C1 segment of cervical spinal cord (tissue), 14 donors: ENCODE measurements at regions not wholly inside any gene's neighbourhood (a gene's known extent, or its start where the extent isn't known, plus 50 kb on each side); places are given as distances from the start of the nearest gene placed in this dataset.

Experiments
- DNase-seq, 14 donors: peaks; one replicate each; lab custom pipeline; 2025; lab: John Stamatoyannopoulos, UW

- DNase-seq = no peak
Measured at GRCh38 chr13:74669149-74669548, 534.9 kb upstream of the KLF12 start.

DNA sequence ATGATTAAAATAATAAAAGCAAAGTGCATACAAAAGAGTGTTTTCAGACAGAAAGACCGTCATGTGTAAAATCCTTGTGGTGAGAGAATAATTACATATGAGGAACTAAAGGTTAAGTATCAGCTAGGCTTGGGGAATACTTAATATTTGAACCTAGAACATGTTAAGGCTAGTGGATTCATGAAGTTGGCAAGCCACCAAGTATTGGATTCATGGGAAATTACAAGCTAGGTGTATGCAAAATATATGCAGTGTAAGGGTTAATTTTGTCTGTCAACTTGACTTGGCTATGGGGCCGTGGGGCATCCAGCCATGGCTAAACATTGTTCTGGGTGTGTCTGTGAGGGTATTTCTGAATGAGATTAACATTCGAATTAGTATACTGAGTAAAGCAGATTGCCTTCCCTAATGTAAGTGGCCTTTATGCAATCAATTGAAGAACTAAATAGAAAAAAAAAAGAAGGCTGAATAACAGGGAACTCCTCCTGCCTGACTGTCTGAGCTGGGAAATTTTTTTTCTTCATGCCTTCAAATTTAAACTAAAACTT lies 533.5 kb upstream of the KLF12 start:
- no peak for DNase-seq

GRCh38 chr13:74662905-74663304 lies 528.7 kb upstream of the KLF12 start:
- no peak for DNase-seq

DNA sequence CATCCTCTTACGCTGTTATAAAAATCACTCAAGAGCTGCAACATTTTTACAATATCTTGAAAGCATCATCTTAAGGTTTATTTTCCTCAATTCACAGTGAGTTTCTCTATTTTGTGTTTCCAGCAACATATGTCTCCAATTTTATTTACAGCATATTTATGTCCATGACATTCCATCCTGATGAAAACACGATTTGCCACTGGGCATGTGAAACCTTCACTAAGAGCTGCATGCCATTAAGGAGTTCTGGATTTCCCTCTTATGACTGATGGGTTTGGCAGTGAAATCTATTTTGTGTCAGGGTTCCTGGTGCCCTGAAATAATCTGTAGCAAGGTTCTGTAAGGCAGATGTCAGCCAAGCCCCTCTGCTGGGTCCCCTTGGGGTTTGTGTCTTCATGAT lies 527.6 kb upstream of the KLF12 start:
- no peak for DNase-seq

- DNase-seq = no peak
Measured at GRCh38 chr13:74657765-74658164, 523.6 kb upstream of the KLF12 start.

DNA sequence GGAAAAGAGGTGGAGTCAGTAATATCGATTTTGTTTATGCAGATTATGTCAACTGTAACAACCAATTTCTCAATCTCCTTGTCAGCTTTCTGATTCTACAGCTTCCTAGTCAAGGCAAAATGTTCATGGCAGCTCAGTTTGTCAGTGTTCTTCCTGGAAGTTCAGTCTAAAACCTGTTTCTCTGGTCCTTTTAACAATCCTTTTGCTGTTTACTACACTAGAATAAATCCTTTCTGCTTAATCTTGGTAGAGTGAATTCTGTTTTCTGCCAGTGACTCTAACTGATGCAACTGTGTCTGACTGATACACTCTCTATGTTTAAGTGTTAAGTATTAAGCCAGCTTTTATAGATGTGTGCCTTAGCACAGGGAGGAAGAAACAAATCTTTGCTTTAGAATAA lies 516.9 kb upstream of the KLF12 start:
- DNase-seq = no peak

GRCh38 chr13:74647991-74648390 lies 513.8 kb upstream of the KLF12 start:
- no peak for DNase-seq

GRCh38 chr13:74647211-74647610 lies 513.0 kb upstream of the KLF12 start:
- no peak for DNase-seq

DNA sequence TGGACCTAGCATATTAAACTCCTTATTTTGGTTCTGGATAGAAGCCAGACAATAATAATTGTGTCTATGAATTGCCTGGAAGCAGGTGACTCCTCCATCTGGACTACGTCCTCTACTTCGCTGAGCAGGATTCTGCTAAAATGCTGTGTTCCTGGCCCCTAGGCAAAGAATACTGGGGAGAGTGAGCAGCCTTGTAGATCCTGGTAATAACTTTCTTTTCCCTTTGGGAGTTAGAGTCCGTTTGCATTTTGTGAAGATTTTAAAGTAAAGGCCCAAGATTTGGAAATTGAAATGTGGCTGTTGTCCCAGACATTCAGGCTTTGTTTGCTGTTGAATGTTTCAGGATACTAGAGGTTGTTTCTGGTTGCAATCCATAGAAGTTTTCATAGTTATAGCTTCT lies 511.9 kb upstream of the KLF12 start:
- no peak for DNase-seq

DNA sequence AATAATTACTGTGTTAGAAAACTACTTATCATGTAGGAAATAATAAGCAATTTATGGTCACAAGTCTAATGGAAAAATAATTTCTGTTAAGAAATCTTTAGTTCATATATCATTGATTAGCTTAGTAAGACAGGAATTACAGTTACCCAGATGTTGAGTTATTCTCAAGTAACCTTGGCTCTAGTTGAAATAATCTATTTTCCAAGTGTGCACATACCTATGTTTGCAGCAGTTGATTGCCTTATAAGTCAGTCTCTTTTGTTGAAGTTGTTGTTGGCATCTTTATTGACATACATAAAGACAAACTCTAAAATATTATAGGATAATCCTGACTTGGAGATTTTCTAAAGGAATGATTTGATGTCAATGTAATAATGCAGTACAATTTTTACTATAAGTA lies 511.4 kb upstream of the KLF12 start:
- DNase-seq = no peak

GRCh38 chr13:74644229-74644628 lies 510.0 kb upstream of the KLF12 start:
- no peak for DNase-seq

DNA sequence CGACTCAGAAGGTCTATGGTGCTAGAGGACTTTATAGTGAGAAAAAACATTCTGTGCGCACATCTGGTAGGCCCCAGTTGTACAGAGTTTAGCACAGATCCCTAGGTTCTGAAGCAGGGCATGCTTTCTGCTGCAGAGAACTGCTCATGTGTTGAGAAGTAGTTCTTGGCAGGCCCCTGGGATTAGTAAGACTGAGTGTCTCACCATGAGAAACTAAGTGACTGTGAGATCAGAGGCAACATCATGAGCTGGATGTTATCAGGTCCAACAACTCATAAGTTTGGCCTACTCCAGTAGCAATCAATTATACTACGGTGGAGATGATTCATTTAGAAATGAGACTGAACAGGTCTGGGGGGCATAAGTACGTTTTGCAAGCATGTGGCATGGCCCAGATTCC lies 507.4 kb upstream of the KLF12 start:
- DNase-seq = no peak

DNA sequence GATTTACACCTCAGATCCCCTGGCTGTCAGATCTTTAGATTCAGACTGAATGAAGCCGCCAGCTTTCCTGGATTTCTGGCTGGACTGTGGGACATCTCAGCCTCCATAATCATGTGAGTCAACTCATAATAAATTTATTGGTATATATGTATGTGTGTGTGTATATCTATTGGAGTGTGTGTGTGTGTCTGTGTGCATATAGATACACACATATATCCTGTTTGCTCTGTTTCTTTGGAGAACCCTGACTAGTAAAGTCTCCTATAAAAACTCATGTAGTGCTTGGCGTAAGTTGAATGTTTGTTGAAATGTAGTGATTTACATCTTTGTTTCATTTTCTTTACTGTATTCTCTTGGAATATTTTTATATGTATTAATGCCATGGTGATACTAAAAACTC lies 499.5 kb upstream of the KLF12 start:
- no peak for DNase-seq

- DNase-seq = no peak
Measured at GRCh38 chr13:74629985-74630384, 495.8 kb upstream of the KLF12 start.

- no peak for DNase-seq
Measured at GRCh38 chr13:74625541-74625940, 491.3 kb upstream of the KLF12 start.

GRCh38 chr13:74623761-74624160 lies 489.6 kb upstream of the KLF12 start:
- DNase-seq = no peak

DNA sequence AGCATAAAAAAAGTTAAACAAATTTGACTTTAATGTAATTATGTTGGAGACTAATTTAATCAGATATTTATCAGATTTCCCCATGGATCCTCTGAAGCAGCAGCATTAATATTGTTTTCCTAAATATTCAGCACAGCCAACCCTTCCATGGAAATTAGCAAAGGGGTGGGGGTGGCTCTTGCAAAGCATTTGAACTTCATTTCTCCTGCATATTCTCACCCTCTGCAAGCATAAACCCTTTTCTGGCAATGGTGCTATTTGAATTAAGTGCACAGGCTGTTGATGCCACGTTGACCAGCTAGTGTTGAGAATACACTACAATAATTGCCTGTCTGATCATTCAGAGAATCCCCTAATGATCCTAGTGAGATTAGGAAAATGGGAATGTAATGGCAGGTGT lies 488.1 kb upstream of the KLF12 start:
- no peak for DNase-seq

- DNase-seq = no peak
Measured at GRCh38 chr13:74620711-74621110, 486.5 kb upstream of the KLF12 start.

- no peak for DNase-seq
Measured at GRCh38 chr13:74620308-74620707, 486.1 kb upstream of the KLF12 start.

- no peak for DNase-seq
Measured at GRCh38 chr13:74597526-74597925, 463.3 kb upstream of the KLF12 start.

DNA sequence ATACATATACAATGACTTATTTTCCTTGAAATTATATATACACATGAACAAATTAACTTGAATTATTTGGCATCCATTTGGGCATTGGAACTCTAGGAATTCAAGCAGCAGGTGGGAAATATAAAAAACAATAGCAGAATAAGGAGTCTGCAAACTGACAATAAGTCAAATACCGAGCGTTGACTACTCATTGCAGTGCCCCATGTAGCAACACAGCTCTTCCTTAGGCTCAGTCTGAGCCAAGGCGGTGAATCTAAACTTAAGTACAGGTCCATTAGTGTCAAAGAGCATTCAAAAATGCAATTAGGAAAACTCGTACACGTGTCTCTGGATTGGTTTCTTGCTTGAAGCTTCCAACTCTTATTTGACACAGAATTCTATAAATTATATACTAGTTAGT lies 462.5 kb upstream of the KLF12 start:
- no peak for DNase-seq

DNA sequence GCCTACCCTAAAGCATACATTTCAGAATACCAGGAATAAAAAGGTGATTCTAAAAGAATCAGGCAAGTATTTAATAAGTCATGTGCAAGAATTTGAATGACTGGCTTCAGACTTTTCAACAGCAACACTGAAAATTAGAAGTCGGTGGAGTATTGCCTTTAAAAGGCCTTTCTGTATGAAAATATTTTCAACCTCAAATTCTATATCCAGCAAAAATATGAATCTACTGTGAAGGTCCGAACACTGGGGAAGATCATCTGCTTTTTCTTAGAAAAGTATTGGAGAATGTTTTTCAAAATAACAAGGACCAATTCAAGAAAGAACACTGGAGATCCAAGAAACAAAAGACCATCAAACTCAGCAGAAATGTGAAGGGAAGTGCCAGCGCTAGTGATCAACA lies 459.5 kb upstream of the KLF12 start:
- no peak for DNase-seq

DNA sequence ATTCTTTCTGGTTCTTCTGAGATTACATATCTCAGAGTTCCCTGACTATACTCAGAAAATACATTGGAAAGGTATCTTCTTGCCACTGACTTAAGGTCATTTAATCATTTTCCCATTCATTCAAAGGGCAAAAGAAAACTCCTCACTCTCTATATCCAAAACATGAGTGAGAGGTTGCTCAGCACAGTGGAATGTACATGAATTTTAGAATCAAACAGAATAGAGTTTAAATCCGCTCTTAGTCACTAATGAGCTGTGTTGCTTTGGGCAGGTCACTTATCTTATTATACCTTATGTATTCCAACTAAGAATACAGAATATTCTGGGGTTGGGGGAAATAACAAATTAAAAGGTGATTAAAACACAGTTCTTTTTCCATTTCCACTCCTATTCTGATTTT lies 452.6 kb upstream of the KLF12 start:
- DNase-seq = no peak

GRCh38 chr13:74576420-74576819 lies 442.2 kb upstream of the KLF12 start:
- DNase-seq = peak in 1 of 14 donors; percentile 20

- peak in 13 of 14 donors; percentile 0 to 63 (median 41) for DNase-seq
Measured at GRCh38 chr13:74575729-74576125, 441.5 kb upstream of the KLF12 start.
